ENCODE measurements at regions not wholly inside any gene's neighbourhood (a gene's known extent, or its start where the extent isn't known, plus 50 kb on each side); places are given as distances from the start of the nearest gene placed in this dataset.

DNA sequence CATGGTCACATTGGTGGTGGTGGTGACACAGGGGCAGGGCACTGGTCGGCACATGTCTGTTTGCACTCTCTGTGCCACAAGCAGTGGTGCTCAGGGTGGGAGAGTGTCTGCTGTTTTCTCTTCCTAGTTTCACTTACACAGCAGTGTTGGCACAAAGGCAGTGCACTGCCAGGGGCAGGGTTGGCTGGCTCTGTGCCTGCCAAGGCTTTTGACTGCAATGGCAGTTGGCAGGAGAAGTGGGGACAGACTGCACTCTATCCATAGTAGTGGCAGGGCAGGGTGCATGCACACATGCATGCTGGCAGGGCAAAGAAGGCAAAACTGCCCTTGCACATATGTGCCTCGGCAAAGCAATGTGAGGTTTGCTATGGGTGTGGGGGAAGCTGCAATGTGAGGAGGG, 635.9 kb downstream of the SUCLG1 start:
- WGBS, 2 donors, result 72 to 79% methylated on average over 2 of the region's 2 CpGs
- Histone ChIP-seq H3K9ac (ENCODE audit: insufficient read depth in 1 of 2, low read length in 2 of 2) (no peak overlapping the region), H3K27ac (ENCODE audit: low read depth in 1 of 2, low read length in 1 of 2) (no peak overlapping the region), H3K9me3 (ENCODE audit: control insufficient read depth in 4 of 4, insufficient read depth in 3 of 4, low read length in 3 of 4) (peaks cover 0 to 5% (median 0%) of the 10 kb centered on the region in 4 donors), H3K4me3 (no peak overlapping the region), H3K27me3 (ENCODE audit: control insufficient read depth in 3 of 3, insufficient read depth in 3 of 3, low read length in 2 of 3) (no peaks in the 10 kb centered on the region), H3K4me1 (ENCODE audit: control insufficient read depth in 5 of 5, insufficient read depth in 5 of 5, low read length in 5 of 5) (no peaks in the 10 kb centered on the region), H3K36me3 (ENCODE audit: control insufficient read depth in 4 of 4, insufficient read depth in 4 of 4, low read length in 4 of 4) (no peaks in the 10 kb centered on the region)
- TF ChIP-seq, protein P1, sequence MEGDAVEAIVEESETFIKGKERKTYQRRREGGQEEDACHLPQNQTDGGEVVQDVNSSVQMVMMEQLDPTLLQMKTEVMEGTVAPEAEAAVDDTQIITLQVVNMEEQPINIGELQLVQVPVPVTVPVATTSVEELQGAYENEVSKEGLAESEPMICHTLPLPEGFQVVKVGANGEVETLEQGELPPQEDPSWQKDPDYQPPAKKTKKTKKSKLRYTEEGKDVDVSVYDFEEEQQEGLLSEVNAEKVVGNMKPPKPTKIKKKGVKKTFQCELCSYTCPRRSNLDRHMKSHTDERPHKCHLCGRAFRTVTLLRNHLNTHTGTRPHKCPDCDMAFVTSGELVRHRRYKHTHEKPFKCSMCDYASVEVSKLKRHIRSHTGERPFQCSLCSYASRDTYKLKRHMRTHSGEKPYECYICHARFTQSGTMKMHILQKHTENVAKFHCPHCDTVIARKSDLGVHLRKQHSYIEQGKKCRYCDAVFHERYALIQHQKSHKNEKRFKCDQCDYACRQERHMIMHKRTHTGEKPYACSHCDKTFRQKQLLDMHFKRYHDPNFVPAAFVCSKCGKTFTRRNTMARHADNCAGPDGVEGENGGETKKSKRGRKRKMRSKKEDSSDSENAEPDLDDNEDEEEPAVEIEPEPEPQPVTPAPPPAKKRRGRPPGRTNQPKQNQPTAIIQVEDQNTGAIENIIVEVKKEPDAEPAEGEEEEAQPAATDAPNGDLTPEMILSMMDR (IDR thresholded peaks at IDR 0.05; ENCODE audit: control extremely low read depth, extremely low read depth), result no peak
- ATAC-seq (ENCODE audit: insufficient read depth, low FRiP score) (no peak), DNase-seq (no peak)

DNA sequence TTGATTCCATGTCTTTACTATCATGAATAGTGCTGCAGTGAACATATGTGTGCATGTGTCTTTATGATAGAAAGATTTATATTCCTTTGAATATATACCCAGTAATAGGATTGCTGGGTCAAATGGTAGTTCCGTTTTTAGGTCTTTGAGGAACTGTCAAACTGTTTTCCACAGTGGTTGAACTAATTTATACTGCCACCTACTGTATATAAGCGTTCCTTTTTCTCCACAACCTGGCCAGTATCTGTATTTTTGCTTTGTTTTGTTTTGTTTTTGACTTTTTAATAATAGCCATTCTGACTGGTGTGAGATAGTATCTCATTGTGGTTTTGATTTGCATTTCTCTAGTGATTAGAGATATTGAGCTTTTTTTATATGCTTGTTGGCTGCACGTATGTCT, 641.6 kb downstream of the SUCLG1 start:
- 23 to 49% methylated on average over 3 of the region's 3 CpGs for WGBS, 2 donors
- Histone ChIP-seq H3K27me3 (ENCODE audit: control insufficient read depth in 3 of 3, insufficient read depth in 3 of 3, low read length in 2 of 3) (no peaks in the 10 kb centered on the region), H3K4me3 (no peak overlapping the region), H3K9ac (ENCODE audit: insufficient read depth in 1 of 2, low read length in 2 of 2) (no peak overlapping the region), H3K9me3 (ENCODE audit: control insufficient read depth in 4 of 4, insufficient read depth in 3 of 4, low read length in 3 of 4) (no peaks in the 10 kb centered on the region), H3K36me3 (ENCODE audit: control insufficient read depth in 4 of 4, insufficient read depth in 4 of 4, low read length in 4 of 4) (no peaks in the 10 kb centered on the region), H3K4me1 (ENCODE audit: control insufficient read depth in 5 of 5, insufficient read depth in 5 of 5, low read length in 5 of 5) (no peaks in the 10 kb centered on the region), H3K27ac (ENCODE audit: low read depth in 1 of 2, low read length in 1 of 2) (no peak overlapping the region)
- DNase-seq (peak in 2 of 3 donors; percentile 3 to 6), ATAC-seq (ENCODE audit: insufficient read depth, low FRiP score) (no peak)
- TF ChIP-seq, protein P1 (IDR thresholded peaks at IDR 0.05; ENCODE audit: control extremely low read depth, extremely low read depth), result no peak

DNA sequence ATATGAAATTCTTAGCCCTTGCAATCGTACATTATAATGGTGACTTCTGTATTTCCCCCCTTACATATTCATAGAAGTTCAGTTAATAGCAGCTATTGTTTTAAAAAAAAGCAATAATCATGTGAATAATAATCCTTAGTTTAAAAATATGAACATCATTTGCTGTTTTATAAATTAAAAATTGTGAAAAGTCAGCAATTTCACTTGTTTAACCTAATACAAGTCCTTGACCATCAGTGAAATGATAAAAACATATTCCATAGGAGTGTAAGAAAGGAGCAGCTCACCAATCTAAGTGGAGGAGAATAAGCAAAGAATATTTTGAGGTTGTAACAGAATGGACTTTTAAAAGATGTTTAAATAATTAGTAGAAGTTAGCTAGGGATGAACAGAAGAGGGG, 650.2 kb downstream of the SUCLG1 start:
- H3K36me3 ChIP-seq (ENCODE audit: control insufficient read depth in 4 of 4, insufficient read depth in 4 of 4, low read length in 4 of 4), result no peaks in the 10 kb centered on the region
- H3K27me3 ChIP-seq (ENCODE audit: control insufficient read depth in 3 of 3, insufficient read depth in 3 of 3, low read length in 2 of 3), result no peaks in the 10 kb centered on the region
- DNase-seq, result no peak
- H3K9me3 ChIP-seq (ENCODE audit: control insufficient read depth in 4 of 4, insufficient read depth in 3 of 4, low read length in 3 of 4), result peaks cover 0 to 5% (median under 1%) of the 10 kb centered on the region in 4 donors
- ATAC-seq (ENCODE audit: insufficient read depth, low FRiP score), result no peak
- H3K9ac ChIP-seq (ENCODE audit: insufficient read depth in 1 of 2, low read length in 2 of 2), result no peak overlapping the region
- H3K4me3 ChIP-seq, result no peak overlapping the region
- TF ChIP-seq, protein P1 (IDR thresholded peaks at IDR 0.05; ENCODE audit: control extremely low read depth, extremely low read depth), result no peak
- WGBS, 2 donors, result 87 to 93% methylated on average over 1 of the region's 1 CpG
- H3K4me1 ChIP-seq (ENCODE audit: control insufficient read depth in 5 of 5, insufficient read depth in 5 of 5, low read length in 5 of 5), result no peaks in the 10 kb centered on the region
- no peak overlapping the region for H3K27ac ChIP-seq (ENCODE audit: low read depth in 1 of 2, low read length in 1 of 2)

DNA sequence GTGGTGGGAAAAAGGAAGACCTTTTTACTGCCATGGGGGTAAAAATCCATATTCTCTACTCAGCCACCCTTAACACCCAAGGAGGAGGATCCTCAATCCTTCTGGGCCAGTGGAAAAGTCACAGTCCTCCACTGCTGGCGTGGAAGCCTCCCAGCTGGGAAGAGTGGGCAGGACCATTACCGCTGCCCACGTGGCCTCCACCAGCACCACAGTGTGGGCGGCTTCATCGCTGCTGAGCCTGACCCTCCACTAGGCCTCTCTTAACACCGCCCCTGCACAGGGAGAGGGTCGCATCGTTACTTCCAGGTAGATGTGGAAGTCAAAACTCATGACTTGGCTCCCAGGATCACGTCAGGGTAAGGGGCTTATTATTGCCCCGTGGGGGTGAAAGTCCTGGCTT, 656.5 kb downstream of the SUCLG1 start:
- Histone ChIP-seq H3K27ac (ENCODE audit: low read depth in 1 of 2, low read length in 1 of 2) (no peak overlapping the region), H3K36me3 (ENCODE audit: control insufficient read depth in 4 of 4, insufficient read depth in 4 of 4, low read length in 4 of 4) (no peaks in the 10 kb centered on the region), H3K9me3 (ENCODE audit: control insufficient read depth in 4 of 4, insufficient read depth in 3 of 4, low read length in 3 of 4) (peaks cover 0 to 4% (median 0%) of the 10 kb centered on the region in 4 donors), H3K4me3 (no peak overlapping the region), H3K9ac (ENCODE audit: insufficient read depth in 1 of 2, low read length in 2 of 2) (no peak overlapping the region), H3K27me3 (ENCODE audit: control insufficient read depth in 3 of 3, insufficient read depth in 3 of 3, low read length in 2 of 3) (no peaks in the 10 kb centered on the region), H3K4me1 (ENCODE audit: control insufficient read depth in 5 of 5, insufficient read depth in 5 of 5, low read length in 5 of 5) (no peaks in the 10 kb centered on the region)
- no peak for DNase-seq
- WGBS, 2 donors, result 95 to 96% methylated on average over 10 of the region's 10 CpGs
- ATAC-seq (ENCODE audit: insufficient read depth, low FRiP score), result no peak
- TF ChIP-seq, protein P1 (IDR thresholded peaks at IDR 0.05; ENCODE audit: control extremely low read depth, extremely low read depth), result no peak
